Liver (tissue), 8 donors: ENCODE measurements at regions not wholly inside any gene's neighbourhood (a gene's known extent, or its start where the extent isn't known, plus 50 kb on each side); places are given as distances from the start of the nearest gene placed in this dataset.

Experiments
- DNase-seq: peaks from one replicate; pipeline ENCODE4 v3.0.0-alpha.2; 2017; ENCODE audit warnings: low spot score
- H3K27ac ChIP-seq, 2 donors: one replicate each; pipeline ENCODE4 v1.7.0; 2013; ENCODE audit warnings: inconsistent platforms in 2 of 2, low read length in 2 of 2, control low read depth in 1 of 2, low read depth in 1 of 2, mild to moderate bottlenecking in 1 of 2
- H3K27me3 ChIP-seq, 4 donors: one replicate each; pipeline versions ENCODE4 v1.6.1 to v1.7.0; 2013; ENCODE audit warnings: low read length in 3 of 4, inconsistent platforms in 1 of 4, mild to moderate bottlenecking in 1 of 4, moderate library complexity in 1 of 4; ENCODE audit not compliant: control insufficient read depth in 4 of 4, insufficient read depth in 4 of 4
- H3K36me3 ChIP-seq, 4 donors: one replicate each; pipeline versions ENCODE4 v1.6.1 to v1.7.0; 2013; ENCODE audit warnings: low read length in 3 of 4, mild to moderate bottlenecking in 3 of 4, low read depth in 1 of 4, moderate library complexity in 1 of 4; ENCODE audit not compliant: control insufficient read depth in 4 of 4, insufficient read depth in 3 of 4
- H3K4me1 ChIP-seq, 4 donors: one replicate each; pipeline versions ENCODE4 v1.6.1 to v1.7.0; 2013; ENCODE audit warnings: low read length in 3 of 4, mild to moderate bottlenecking in 3 of 4, moderate library complexity in 1 of 4; ENCODE audit not compliant: control insufficient read depth in 4 of 4, insufficient read depth in 4 of 4
- H3K4me3 ChIP-seq, 3 donors: one replicate each; pipeline versions ENCODE4 v1.6.1 to v1.7.0; 2013; ENCODE audit warnings: low read length in 3 of 3, control low read depth in 1 of 3, low read depth in 1 of 3, mild to moderate bottlenecking in 1 of 3
- H3K9ac ChIP-seq, 2 donors: one replicate each; pipeline ENCODE4 v1.7.0; 2013; ENCODE audit warnings: low read length in 2 of 2, mild to moderate bottlenecking in 2 of 2, moderate library complexity in 2 of 2, control low read depth in 1 of 2, low read depth in 1 of 2
- H3K9me3 ChIP-seq, 4 donors: one replicate each; pipeline versions ENCODE4 v1.6.1 to v1.7.0; 2013; ENCODE audit warnings: low read length in 3 of 4; ENCODE audit not compliant: control insufficient read depth in 4 of 4
- EGR1 ChIP-seq, 2 donors: IDR thresholded peaks; 2 replicates each; pipeline ENCODE4 v1.6.1; 2016 to 2018; ENCODE audit warnings: antibody characterized with exemption in 2 of 2, low read depth in 2 of 2
- FOXA1 ChIP-seq: IDR thresholded peaks from 2 replicates; pipeline ENCODE4 v1.6.1; 2016; ENCODE audit warnings: antibody characterized with exemption
- FOXA2 ChIP-seq: IDR thresholded peaks from 2 replicates; pipeline ENCODE4 v1.6.1; 2016; ENCODE audit warnings: antibody characterized with exemption
- GABPA ChIP-seq, 2 donors: IDR thresholded peaks in 1 of 2; conservative IDR thresholded peaks in 1 of 2; 2 replicates each; pipeline ENCODE4 v1.6.1; 2016; ENCODE audit warnings: antibody characterized with exemption in 2 of 2, mild to moderate bottlenecking in 1 of 2, moderate library complexity in 1 of 2
- HNF4A ChIP-seq, 2 donors: conservative IDR thresholded peaks; 2 replicates each; pipeline ENCODE4 v1.6.1; 2016; ENCODE audit warnings: antibody characterized with exemption in 2 of 2, mild to moderate bottlenecking in 2 of 2
- HNF4G ChIP-seq: IDR thresholded peaks from 2 replicates; pipeline ENCODE4 v1.6.1; 2016; ENCODE audit warnings: antibody characterized with exemption
- JUND ChIP-seq, 2 donors: IDR thresholded peaks; 2 replicates each; pipeline ENCODE4 v1.6.1; 2016; ENCODE audit warnings: antibody characterized with exemption in 2 of 2
- NR2F2 ChIP-seq: IDR thresholded peaks from 2 replicates; pipeline ENCODE4 v1.6.1; 2016; ENCODE audit warnings: antibody characterized with exemption
- RAD21 ChIP-seq, 2 donors: IDR thresholded peaks; 2 replicates each; pipeline ENCODE4 v1.6.1; 2016; ENCODE audit warnings: antibody characterized with exemption in 2 of 2, mild to moderate bottlenecking in 2 of 2
- RXRA ChIP-seq, 2 donors: IDR thresholded peaks; 2 replicates each; pipeline ENCODE4 v1.6.1; 2017 to 2018; ENCODE audit warnings: antibody characterized with exemption in 2 of 2, mild to moderate bottlenecking in 1 of 2
- SP1 ChIP-seq: IDR thresholded peaks from 2 replicates; pipeline ENCODE4 v1.6.1; 2018; ENCODE audit warnings: antibody characterized with exemption, mild to moderate bottlenecking
- TAF1 ChIP-seq: conservative IDR thresholded peaks from 2 replicates; pipeline ENCODE4 v1.6.1; 2016; ENCODE audit warnings: antibody characterized with exemption, mild to moderate bottlenecking
- YY1 ChIP-seq: IDR thresholded peaks from 2 replicates; pipeline ENCODE4 v1.6.1; 2016; ENCODE audit warnings: antibody characterized with exemption, mild to moderate bottlenecking
- WGBS: extraction: QIAGEN DNeasy Blood & Tissue Kit; methylation state at CpG from one replicate; pipeline ENCODE4 v1.1.7; 2013; 5-methylcytosine and 5-hydroxymethylcytosine counted together
- TF ChIP-seq, protein P1 (sequence below): IDR thresholded peaks from 2 replicates; pipeline ENCODE4 v1.6.1; 2016; ENCODE audit warnings: antibody characterized with exemption
- TF ChIP-seq, protein P2 (sequence below): IDR thresholded peaks from 2 replicates; pipeline ENCODE4 v1.6.1; 2016; ENCODE audit warnings: antibody characterized with exemption
- TF ChIP-seq, protein P3 (sequence below): IDR thresholded peaks from 2 replicates; pipeline ENCODE4 v1.6.1; 2016; ENCODE audit warnings: antibody characterized with exemption
- TF ChIP-seq, protein P4 (sequence below): IDR thresholded peaks from 2 replicates; pipeline ENCODE4 v1.6.1; 2016; ENCODE audit warnings: antibody characterized with exemption, mild to moderate bottlenecking
- TF ChIP-seq, protein P5 (sequence below): fragments of 150-350 bp; IDR thresholded peaks from 2 replicates; pipeline ENCODE4 v1.5.1; 2017; ENCODE audit warnings: improper control_type of control experiment, low read depth, low read length; ENCODE audit not compliant: missing input control
- donor health status: healthy.
- donor health status: healthy.
- donor health status: healthy.
- donor health status: healthy.
- donor health status: healthy.

DNA sequence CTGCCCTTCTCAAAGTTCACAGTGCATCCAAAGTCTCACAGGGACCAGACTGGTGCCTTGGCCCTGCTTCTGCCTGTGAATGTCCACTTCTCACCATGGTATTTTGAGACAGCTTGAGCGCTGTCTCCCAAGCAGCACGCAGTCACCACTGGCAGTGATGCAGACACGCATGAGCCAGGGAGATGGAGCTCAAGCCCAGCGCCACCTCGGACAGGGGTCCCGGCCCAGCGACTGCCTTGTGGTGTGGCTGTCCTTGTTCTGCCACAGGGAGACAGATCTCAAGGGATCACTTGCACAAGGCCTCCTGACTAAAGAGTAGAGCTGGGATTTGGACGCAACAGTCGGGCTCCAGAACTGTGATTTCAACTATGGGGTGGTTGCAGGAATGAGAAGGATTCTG, 92.6 kb upstream of the MBL2 start:
- H3K4me1 ChIP-seq: no peaks in the 10 kb centered on the region
- no peak overlapping the region for H3K27ac ChIP-seq
- WGBS: 96% methylated on average over 9 of the region's 9 CpGs
- no peak overlapping the region for H3K4me3 ChIP-seq
- peaks cover 0 to 7% (median 0%) of the 10 kb centered on the region in 4 donors for H3K9me3 ChIP-seq
- H3K27me3 ChIP-seq: no peaks in the 10 kb centered on the region
- TF ChIP-seq SP1: no peak
- no peak overlapping the region for H3K9ac ChIP-seq
- H3K36me3 ChIP-seq: no peaks in the 10 kb centered on the region
- DNase-seq: no peak

DNA sequence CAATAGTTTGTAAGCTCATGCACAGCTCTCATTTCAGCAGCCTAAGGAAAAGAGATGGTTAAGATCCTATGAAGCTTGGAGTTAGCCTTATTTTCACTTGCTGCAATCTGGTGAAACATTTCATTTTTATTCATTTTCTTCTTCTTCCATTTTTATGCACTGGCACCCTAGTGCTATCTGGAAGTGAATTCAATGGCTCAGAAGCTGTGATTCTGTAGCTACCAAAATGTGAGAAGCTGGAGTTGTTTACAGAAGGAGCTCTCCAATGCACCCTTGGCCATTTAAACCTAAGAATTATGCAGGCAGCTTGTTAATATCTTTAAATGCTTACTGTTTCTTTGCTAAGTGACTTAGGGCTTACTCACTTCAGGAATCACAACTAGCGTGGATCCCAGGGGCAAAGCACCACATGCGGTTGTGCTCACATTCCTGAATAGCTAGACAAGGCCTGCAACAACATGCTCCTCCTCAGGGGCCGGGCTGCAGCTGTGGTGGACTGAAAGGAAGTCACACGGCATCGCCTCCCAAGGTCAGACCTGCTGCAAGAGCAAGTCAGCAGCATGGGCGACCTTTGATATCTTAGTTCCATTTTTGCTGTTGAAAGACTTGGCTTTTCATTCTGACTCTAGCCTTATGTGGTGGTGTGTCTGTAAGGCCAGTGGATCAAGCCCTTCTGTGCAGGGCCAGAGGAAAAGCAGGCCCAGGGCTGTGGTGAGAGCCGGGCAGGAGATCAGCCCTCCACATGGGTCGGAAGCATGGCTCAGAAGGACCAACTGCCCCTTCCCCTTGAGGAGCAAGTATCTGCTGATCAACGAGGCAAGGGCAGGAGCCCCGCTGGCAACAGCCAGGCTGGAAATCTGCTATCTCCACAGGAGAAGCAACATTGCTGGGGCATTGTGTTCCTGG, 91.9 kb upstream of the MBL2 start:
- no peaks in the 10 kb centered on the region for H3K27me3 ChIP-seq
- 66% methylated on average over 10 of the region's 10 CpGs for WGBS
- no peak overlapping the region for H3K27ac ChIP-seq
- no peaks in the 10 kb centered on the region for H3K36me3 ChIP-seq
- no peak overlapping the region for H3K4me3 ChIP-seq
- H3K9ac ChIP-seq: no peak overlapping the region
- H3K9me3 ChIP-seq: peaks cover 0 to 7% (median 0%) of the 10 kb centered on the region in 4 donors
- no peaks in the 10 kb centered on the region for H3K4me1 ChIP-seq
- no peak for DNase-seq
- TF ChIP-seq JUND (IDR thresholded peaks at IDR 0.05): no peak
- peak; percentile 71 for TF ChIP-seq NR2F2

DNA sequence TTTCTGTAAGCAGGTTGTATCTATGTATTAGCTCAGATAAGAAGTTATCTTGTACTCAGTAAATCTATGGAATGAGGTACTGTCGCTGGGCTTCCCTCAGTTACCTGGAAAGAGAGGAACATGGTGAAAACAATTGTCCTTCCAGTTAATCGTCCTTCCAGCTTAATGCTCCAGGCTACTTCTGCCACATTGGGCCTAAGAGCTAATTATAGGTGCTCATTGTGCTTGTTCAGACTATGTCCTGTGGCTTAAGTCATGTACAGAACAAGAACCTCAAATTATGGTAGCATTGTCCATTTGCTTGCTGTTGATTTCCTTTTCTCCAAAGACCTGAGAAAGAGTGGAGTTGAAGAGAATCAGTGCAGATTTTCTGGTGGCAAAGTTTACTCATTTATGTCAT, 86.1 kb upstream of the MBL2 start:
- TF ChIP-seq HNF4G (no peak), GABPA (IDR thresholded peaks at IDR 0.05 in 1 of 2, conservative IDR thresholded peaks at IDR 0.05 in 1 of 2) (no peak), JUND (IDR thresholded peaks at IDR 0.05) (no peak), TAF1 (no peak), FOXA1 (no peak), SP1 (no peak), FOXA2 (no peak), RAD21 (IDR thresholded peaks at IDR 0.05) (no peak), HNF4A (conservative IDR thresholded peaks at IDR 0.05) (no peak), NR2F2 (no peak), EGR1 (IDR thresholded peaks at IDR 0.05; ENCODE audit: low read depth in 2 of 2) (no peak), RXRA (IDR thresholded peaks at IDR 0.05) (no peak), YY1 (no peak)
- TF ChIP-seq, protein P1, sequence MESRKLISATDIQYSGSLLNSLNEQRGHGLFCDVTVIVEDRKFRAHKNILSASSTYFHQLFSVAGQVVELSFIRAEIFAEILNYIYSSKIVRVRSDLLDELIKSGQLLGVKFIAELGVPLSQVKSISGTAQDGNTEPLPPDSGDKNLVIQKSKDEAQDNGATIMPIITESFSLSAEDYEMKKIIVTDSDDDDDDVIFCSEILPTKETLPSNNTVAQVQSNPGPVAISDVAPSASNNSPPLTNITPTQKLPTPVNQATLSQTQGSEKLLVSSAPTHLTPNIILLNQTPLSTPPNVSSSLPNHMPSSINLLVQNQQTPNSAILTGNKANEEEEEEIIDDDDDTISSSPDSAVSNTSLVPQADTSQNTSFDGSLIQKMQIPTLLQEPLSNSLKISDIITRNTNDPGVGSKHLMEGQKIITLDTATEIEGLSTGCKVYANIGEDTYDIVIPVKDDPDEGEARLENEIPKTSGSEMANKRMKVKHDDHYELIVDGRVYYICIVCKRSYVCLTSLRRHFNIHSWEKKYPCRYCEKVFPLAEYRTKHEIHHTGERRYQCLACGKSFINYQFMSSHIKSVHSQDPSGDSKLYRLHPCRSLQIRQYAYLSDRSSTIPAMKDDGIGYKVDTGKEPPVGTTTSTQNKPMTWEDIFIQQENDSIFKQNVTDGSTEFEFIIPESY: no peak
- TF ChIP-seq, protein P2, sequence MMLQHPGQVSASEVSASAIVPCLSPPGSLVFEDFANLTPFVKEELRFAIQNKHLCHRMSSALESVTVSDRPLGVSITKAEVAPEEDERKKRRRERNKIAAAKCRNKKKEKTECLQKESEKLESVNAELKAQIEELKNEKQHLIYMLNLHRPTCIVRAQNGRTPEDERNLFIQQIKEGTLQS: no peak
- TF ChIP-seq, protein P3, sequence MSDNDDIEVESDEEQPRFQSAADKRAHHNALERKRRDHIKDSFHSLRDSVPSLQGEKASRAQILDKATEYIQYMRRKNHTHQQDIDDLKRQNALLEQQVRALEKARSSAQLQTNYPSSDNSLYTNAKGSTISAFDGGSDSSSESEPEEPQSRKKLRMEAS: no peak
- TF ChIP-seq, protein P4, sequence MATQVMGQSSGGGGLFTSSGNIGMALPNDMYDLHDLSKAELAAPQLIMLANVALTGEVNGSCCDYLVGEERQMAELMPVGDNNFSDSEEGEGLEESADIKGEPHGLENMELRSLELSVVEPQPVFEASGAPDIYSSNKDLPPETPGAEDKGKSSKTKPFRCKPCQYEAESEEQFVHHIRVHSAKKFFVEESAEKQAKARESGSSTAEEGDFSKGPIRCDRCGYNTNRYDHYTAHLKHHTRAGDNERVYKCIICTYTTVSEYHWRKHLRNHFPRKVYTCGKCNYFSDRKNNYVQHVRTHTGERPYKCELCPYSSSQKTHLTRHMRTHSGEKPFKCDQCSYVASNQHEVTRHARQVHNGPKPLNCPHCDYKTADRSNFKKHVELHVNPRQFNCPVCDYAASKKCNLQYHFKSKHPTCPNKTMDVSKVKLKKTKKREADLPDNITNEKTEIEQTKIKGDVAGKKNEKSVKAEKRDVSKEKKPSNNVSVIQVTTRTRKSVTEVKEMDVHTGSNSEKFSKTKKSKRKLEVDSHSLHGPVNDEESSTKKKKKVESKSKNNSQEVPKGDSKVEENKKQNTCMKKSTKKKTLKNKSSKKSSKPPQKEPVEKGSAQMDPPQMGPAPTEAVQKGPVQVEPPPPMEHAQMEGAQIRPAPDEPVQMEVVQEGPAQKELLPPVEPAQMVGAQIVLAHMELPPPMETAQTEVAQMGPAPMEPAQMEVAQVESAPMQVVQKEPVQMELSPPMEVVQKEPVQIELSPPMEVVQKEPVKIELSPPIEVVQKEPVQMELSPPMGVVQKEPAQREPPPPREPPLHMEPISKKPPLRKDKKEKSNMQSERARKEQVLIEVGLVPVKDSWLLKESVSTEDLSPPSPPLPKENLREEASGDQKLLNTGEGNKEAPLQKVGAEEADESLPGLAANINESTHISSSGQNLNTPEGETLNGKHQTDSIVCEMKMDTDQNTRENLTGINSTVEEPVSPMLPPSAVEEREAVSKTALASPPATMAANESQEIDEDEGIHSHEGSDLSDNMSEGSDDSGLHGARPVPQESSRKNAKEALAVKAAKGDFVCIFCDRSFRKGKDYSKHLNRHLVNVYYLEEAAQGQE: no peak
- TF ChIP-seq, protein P5, sequence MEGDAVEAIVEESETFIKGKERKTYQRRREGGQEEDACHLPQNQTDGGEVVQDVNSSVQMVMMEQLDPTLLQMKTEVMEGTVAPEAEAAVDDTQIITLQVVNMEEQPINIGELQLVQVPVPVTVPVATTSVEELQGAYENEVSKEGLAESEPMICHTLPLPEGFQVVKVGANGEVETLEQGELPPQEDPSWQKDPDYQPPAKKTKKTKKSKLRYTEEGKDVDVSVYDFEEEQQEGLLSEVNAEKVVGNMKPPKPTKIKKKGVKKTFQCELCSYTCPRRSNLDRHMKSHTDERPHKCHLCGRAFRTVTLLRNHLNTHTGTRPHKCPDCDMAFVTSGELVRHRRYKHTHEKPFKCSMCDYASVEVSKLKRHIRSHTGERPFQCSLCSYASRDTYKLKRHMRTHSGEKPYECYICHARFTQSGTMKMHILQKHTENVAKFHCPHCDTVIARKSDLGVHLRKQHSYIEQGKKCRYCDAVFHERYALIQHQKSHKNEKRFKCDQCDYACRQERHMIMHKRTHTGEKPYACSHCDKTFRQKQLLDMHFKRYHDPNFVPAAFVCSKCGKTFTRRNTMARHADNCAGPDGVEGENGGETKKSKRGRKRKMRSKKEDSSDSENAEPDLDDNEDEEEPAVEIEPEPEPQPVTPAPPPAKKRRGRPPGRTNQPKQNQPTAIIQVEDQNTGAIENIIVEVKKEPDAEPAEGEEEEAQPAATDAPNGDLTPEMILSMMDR: no peak
- no peaks in the 10 kb centered on the region for H3K27me3 ChIP-seq
- H3K4me1 ChIP-seq: no peaks in the 10 kb centered on the region
- DNase-seq: no peak
- no peak overlapping the region for H3K9ac ChIP-seq
- H3K27ac ChIP-seq: no peak overlapping the region
- H3K9me3 ChIP-seq: no peaks in the 10 kb centered on the region
- WGBS: 55% methylated on average over 2 of the region's 2 CpGs
- no peaks in the 10 kb centered on the region for H3K36me3 ChIP-seq
- H3K4me3 ChIP-seq: no peak overlapping the region
